ENCODE measurements at regions not wholly inside any gene's neighbourhood (a gene's known extent, or its start where the extent isn't known, plus 50 kb on each side); places are given as distances from the start of the nearest gene placed in this dataset.

- TF ChIP-seq CTCF (conservative IDR thresholded peaks at IDR 0.05; ENCODE audit: low read length) (no peak), EZH2phosphoT487 (IDR thresholded peaks at IDR 0.05; ENCODE audit: borderline replicate concordance) (no peak)
These were observed 455.4 kb downstream of the CMPK2 start for GRCh38 chr2:6410313-6410712.

All from Loucy (cell line).